ENCODE measurements at regions not wholly inside any gene's neighbourhood (a gene's known extent, or its start where the extent isn't known, plus 50 kb on each side); places are given as distances from the start of the nearest gene placed in this dataset.

DNA sequence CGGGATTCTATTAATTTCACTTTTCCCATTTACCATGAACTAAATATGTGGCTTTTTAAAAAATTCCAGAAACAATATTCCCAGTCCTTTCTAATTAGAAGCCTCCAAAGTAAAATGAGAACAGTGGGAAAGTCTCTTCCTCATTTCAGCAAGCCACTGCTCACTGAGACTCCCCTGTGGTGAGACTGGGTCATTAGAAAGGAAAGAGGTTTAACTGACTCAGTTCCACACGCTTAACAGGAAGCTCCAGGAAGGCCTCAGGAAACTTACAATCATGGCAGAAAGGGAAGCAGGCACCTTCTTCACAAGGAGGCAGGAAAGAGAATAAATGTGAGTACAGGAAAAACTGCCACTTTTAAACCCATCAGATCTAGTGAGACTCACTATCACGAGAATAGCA is 258.9 kb upstream of the CHAC2 start:
- no peak for TF ChIP-seq EP300 (IDR thresholded peaks at IDR 0.05)
- TF ChIP-seq, protein P1, sequence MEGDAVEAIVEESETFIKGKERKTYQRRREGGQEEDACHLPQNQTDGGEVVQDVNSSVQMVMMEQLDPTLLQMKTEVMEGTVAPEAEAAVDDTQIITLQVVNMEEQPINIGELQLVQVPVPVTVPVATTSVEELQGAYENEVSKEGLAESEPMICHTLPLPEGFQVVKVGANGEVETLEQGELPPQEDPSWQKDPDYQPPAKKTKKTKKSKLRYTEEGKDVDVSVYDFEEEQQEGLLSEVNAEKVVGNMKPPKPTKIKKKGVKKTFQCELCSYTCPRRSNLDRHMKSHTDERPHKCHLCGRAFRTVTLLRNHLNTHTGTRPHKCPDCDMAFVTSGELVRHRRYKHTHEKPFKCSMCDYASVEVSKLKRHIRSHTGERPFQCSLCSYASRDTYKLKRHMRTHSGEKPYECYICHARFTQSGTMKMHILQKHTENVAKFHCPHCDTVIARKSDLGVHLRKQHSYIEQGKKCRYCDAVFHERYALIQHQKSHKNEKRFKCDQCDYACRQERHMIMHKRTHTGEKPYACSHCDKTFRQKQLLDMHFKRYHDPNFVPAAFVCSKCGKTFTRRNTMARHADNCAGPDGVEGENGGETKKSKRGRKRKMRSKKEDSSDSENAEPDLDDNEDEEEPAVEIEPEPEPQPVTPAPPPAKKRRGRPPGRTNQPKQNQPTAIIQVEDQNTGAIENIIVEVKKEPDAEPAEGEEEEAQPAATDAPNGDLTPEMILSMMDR (IDR thresholded peaks at IDR 0.05): no peak
- TF ChIP-seq POLR2AphosphoS5 (IDR thresholded peaks at IDR 0.05): no peak

Measured in suprapubic skin (tissue), 4 donors.